BJ (cell line): ENCODE measurements at regions not wholly inside any gene's neighbourhood (a gene's known extent, or its start where the extent isn't known, plus 50 kb on each side); places are given as distances from the start of the nearest gene placed in this dataset.

Experiments
- CTCF ChIA-PET: fragments of 350-600 bp; formaldehyde crosslinking; extraction: SDS; loops from one replicate; lab custom pipeline; 2021; ENCODE audit warnings: antibody characterized with exemption, inconsistent platforms; lab: Yijun Ruan, JAX
- POLR2A ChIA-PET: fragments of 300-600 bp; sonication (Branson Sonifier 250); formaldehyde crosslinking; extraction: SDS; loops from one replicate; lab custom pipeline; 2021; ENCODE audit warnings: antibody characterized with exemption; lab: Charles Lee
- DNase-seq: peaks from one replicate; pipeline ENCODE4 v3.0.0-alpha.2; 2011; ENCODE audit warnings: low read depth
- H3K27me3 ChIP-seq: 2 replicates; pipeline ENCODE4 v1.6.0; 2011; ENCODE audit warnings: low read length; ENCODE audit not compliant: control insufficient read depth, insufficient read depth
- H3K36me3 ChIP-seq: 2 replicates; pipeline ENCODE4 v1.5.1; 2011; ENCODE audit warnings: low read length; ENCODE audit not compliant: control insufficient read depth, insufficient read depth
- H3K4me3 ChIP-seq: 2 replicates; pipeline ENCODE4 v1.5.1; 2011; ENCODE audit warnings: low read depth, mild to moderate bottlenecking, control low read depth, low read length
- CTCF ChIP-seq: IDR thresholded peaks from 2 replicates; pipeline ENCODE4 v1.5.1; 2011; ENCODE audit warnings: low read depth, mild to moderate bottlenecking, control low read depth, inconsistent platforms, low read length, moderate library complexity; ENCODE audit not compliant: insufficient read depth

GRCh38 chr3:117846238-117846637 lies 1136.7 kb downstream of the TUSC7 start:
- ChIA-PET CTCF (no interaction called here), POLR2A (no interaction called here)
- no peaks in the 10 kb centered on the region for H3K36me3 ChIP-seq
- no peaks in the 10 kb centered on the region; the same call in 1 of the 2 replicates for H3K27me3 ChIP-seq
- no peak for TF ChIP-seq CTCF
- no peak for DNase-seq
- H3K4me3 ChIP-seq: no peak overlapping the region

- no peak for DNase-seq
- no peak for TF ChIP-seq CTCF
- POLR2A ChIA-PET: no interaction called here
- Histone ChIP-seq H3K36me3 (no peaks in the 10 kb centered on the region), H3K4me3 (no peak overlapping the region), H3K27me3 (no peaks in the 10 kb centered on the region)
- CTCF ChIA-PET: interaction anchor here (1.5 kb wide), 1 partner anchor 13 kb away, joined by 5 read pairs; no protein-coding TSS in a partner anchor
These were observed 1139.0 kb downstream of the TUSC7 start for GRCh38 chr3:117848606-117849005.

- DNase-seq: peak; percentile 70
- H3K27me3 ChIP-seq: peaks cover 2% of the 10 kb centered on the region; the same call in 1 of the 2 replicates
- CTCF ChIA-PET: no interaction called here
- no peak overlapping the region for H3K4me3 ChIP-seq
- no peaks in the 10 kb centered on the region for H3K36me3 ChIP-seq
- no peak for TF ChIP-seq CTCF
- POLR2A ChIA-PET: no interaction called here
These were observed 1144.5 kb downstream of the TUSC7 start for GRCh38 chr3:117853923-117854668.

- TF ChIP-seq CTCF: no peak
- Histone ChIP-seq H3K36me3 (no peaks in the 10 kb centered on the region), H3K4me3 (no peak overlapping the region), H3K27me3 (peaks cover 2% of the 10 kb centered on the region; the same call in 1 of the 2 replicates)
- DNase-seq: no peak
- POLR2A ChIA-PET: no interaction called here
- CTCF ChIA-PET: interaction anchor here (1.2 kb wide), 1 partner anchor 13 kb away, joined by 3 read pairs; no protein-coding TSS in a partner anchor
These were observed 1146.8 kb downstream of the TUSC7 start for GRCh38 chr3:117856354-117856753.

- no peak for TF ChIP-seq CTCF
- ChIA-PET CTCF (interaction anchor here (1.2 kb wide), 1 partner anchor 37 kb away, joined by 3 read pairs; no protein-coding TSS in a partner anchor), POLR2A (no interaction called here)
- H3K4me3 ChIP-seq: no peak overlapping the region
- H3K27me3 ChIP-seq: peaks cover 2% of the 10 kb centered on the region; the same call in 1 of the 2 replicates
- no peaks in the 10 kb centered on the region for H3K36me3 ChIP-seq
- DNase-seq: no peak
These were observed 1153.6 kb downstream of the TUSC7 start for GRCh38 chr3:117863146-117863545.
